HEK293T (cell line): ENCODE measurements at regions not wholly inside any gene's neighbourhood (a gene's known extent, or its start where the extent isn't known, plus 50 kb on each side); places are given as distances from the start of the nearest gene placed in this dataset.

Experiments used
- CTCF ChIA-PET: fragments of 350-600 bp; formaldehyde crosslinking; extraction: SDS; loops from one replicate; lab custom pipeline; 2021; ENCODE audit warnings: antibody characterized with exemption, inconsistent platforms; lab: Yijun Ruan, JAX
- POLR2A ChIA-PET: fragments of 350-600 bp; formaldehyde crosslinking; extraction: SDS; loops from one replicate; lab custom pipeline; 2020; ENCODE audit warnings: antibody characterized with exemption, inconsistent platforms; lab: Yijun Ruan, JAX
- DNase-seq: peaks from one replicate; pipeline ENCODE4 v3.0.0; 2012; ENCODE audit warnings: mixed read lengths; ENCODE audit errors: extremely low spot score
- ARNT ChIP-seq: fragments of 450-650 bp; IDR thresholded peaks from 2 replicates; pipeline ENCODE4 v1.6.1; 2017; ENCODE audit warnings: mild to moderate bottlenecking
- BHLHE40 ChIP-seq: fragments of 450-650 bp; IDR thresholded peaks from 2 replicates; pipeline ENCODE4 v1.6.1; 2016; ENCODE audit warnings: mild to moderate bottlenecking, moderate library complexity, borderline replicate concordance
- CTBP1 ChIP-seq: fragments of 450-650 bp; IDR thresholded peaks from 2 replicates; pipeline ENCODE4 v1.6.1; 2016; ENCODE audit warnings: borderline replicate concordance
- ELF4 ChIP-seq: fragments of 450-650 bp; IDR thresholded peaks from 2 replicates; pipeline ENCODE4 v1.6.1; 2017; ENCODE audit warnings: antibody characterized with exemption
- FOXA1 ChIP-seq: fragments of 450-650 bp; IDR thresholded peaks from 2 replicates; pipeline ENCODE4 v1.6.1; 2016; ENCODE audit warnings: mild to moderate bottlenecking
- FOXK2 ChIP-seq: fragments of 450-650 bp; IDR thresholded peaks from 2 replicates; pipeline ENCODE4 v1.6.1; 2016; ENCODE audit warnings: mild to moderate bottlenecking
- FOXM1 ChIP-seq: fragments of 450-650 bp; IDR thresholded peaks from 2 replicates; pipeline ENCODE4 v1.6.1; 2017; ENCODE audit warnings: mild to moderate bottlenecking, borderline replicate concordance
- HDGF ChIP-seq: fragments of 450-650 bp; IDR thresholded peaks from 2 replicates; pipeline ENCODE4 v1.6.1; 2017; ENCODE audit warnings: antibody characterized with exemption, borderline replicate concordance
- L3MBTL2 ChIP-seq: fragments of 450-650 bp; conservative IDR thresholded peaks from 2 replicates; pipeline ENCODE4 v1.6.1; 2016; ENCODE audit warnings: mild to moderate bottlenecking
- LEF1 ChIP-seq: fragments of 450-650 bp; IDR thresholded peaks from 2 replicates; pipeline ENCODE4 v1.6.1; 2017; ENCODE audit warnings: mild to moderate bottlenecking, borderline replicate concordance
- NFRKB ChIP-seq: fragments of 450-650 bp; IDR thresholded peaks from 2 replicates; pipeline ENCODE4 v1.6.1; 2016; ENCODE audit warnings: mild to moderate bottlenecking, moderate library complexity
- SP1 ChIP-seq: fragments of 450-650 bp; IDR thresholded peaks from 2 replicates; pipeline ENCODE4 v1.6.1; 2017
- SUZ12 ChIP-seq: fragments of 450-650 bp; IDR thresholded peaks from 2 replicates; pipeline ENCODE4 v1.6.1; 2016; ENCODE audit warnings: mild to moderate bottlenecking
- TARDBP ChIP-seq: fragments of 450-650 bp; IDR thresholded peaks from 2 replicates; pipeline ENCODE4 v1.6.1; 2016
- ZNF384 ChIP-seq: fragments of 450-650 bp; IDR thresholded peaks from 2 replicates; pipeline ENCODE4 v1.6.1; 2016
- TF ChIP-seq, protein P1 (sequence below): fragments of 450-650 bp; IDR thresholded peaks from 2 replicates; pipeline ENCODE4 v1.6.1; 2016

DNA sequence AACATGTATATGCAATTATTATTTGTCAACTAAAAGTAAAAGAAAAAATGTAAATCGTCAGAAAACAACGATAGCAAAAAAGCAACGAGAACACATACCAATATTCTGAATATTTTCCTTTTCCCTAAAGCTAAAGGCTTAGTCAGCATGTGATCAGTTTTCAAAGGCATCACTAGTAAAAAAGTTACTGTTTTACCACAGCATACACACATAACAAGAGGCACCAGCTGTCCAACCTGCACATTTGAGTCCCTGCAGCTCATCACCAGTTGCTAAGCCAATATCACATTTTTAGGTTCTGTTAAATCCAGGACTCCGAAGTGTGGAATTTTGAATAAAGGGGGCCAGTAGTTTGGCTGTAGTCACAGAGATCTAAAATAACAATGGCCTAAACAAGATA lies 203.8 kb downstream of the ADGRA3 start:
- DNase-seq = no peak
- TF ChIP-seq FOXM1 = no peak
- TF ChIP-seq, protein P1, sequence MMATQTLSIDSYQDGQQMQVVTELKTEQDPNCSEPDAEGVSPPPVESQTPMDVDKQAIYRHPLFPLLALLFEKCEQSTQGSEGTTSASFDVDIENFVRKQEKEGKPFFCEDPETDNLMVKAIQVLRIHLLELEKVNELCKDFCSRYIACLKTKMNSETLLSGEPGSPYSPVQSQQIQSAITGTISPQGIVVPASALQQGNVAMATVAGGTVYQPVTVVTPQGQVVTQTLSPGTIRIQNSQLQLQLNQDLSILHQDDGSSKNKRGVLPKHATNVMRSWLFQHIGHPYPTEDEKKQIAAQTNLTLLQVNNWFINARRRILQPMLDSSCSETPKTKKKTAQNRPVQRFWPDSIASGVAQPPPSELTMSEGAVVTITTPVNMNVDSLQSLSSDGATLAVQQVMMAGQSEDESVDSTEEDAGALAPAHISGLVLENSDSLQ = no peak
- TF ChIP-seq SUZ12 = no peak
- TF ChIP-seq FOXK2 = no peak
- TF ChIP-seq BHLHE40 = no peak
- TF ChIP-seq NFRKB = no peak
- no peak for TF ChIP-seq LEF1
- TF ChIP-seq ELF4 = no peak
- POLR2A ChIA-PET = no interaction called here
- CTCF ChIA-PET = interaction anchor here (0.6 kb wide), 1 partner anchor 245 kb away, joined by 4 read pairs; no protein-coding TSS in a partner anchor

DNA sequence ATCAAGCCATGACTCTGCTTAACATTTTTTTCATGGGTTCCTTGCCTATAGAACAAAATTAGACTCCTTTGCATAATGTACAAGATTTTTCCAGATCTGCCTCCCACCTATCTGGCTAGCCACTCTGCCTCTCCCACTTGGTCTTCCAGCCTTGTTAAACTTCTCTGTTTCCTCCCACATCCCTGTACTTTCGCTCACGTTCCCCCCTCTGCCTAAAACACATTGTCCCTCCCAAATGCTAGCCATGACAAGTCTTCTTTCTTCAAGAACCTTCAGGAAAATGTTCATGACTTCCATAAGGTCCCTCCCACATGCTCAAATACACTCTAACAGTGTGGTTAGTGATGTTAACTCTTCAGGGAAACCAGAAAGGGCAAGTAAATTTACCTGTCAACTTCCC lies 214.6 kb downstream of the ADGRA3 start:
- CTCF ChIA-PET = interaction anchor here (0.6 kb wide), 1 partner anchor 832 kb away, joined by 4 read pairs; no protein-coding TSS in a partner anchor
- TF ChIP-seq ZNF384 = no peak
- POLR2A ChIA-PET = no interaction called here
- no peak for DNase-seq

DNA sequence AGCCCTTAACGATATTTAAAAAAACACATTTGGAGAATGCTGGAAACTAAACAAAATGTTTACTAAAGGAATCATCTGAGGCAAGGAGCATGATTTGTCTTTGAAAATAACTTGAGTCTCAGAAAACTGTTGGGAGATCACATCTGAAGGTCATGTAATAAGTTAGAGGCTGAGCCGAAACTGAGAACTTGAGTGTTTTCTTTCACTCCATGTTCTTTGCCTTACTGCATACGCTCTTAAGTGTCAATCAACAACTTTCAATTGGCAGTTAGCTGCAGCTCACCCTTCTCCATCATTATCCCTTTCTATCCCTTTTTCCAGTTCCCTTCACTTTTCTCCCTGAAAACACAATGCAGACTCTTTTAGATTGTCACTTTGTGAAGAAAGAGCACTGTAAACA lies 216.2 kb downstream of the ADGRA3 start:
- ChIA-PET POLR2A (no interaction called here), CTCF (no interaction called here)
- no peak for TF ChIP-seq ELF4
- TF ChIP-seq ZNF384 = no peak
- no peak for TF ChIP-seq NFRKB
- TF ChIP-seq ARNT = no peak
- no peak for TF ChIP-seq LEF1
- no peak for TF ChIP-seq FOXM1
- TF ChIP-seq SP1 = no peak
- no peak for TF ChIP-seq BHLHE40
- TF ChIP-seq TARDBP = no peak
- TF ChIP-seq CTBP1 = no peak
- no peak for DNase-seq

DNA sequence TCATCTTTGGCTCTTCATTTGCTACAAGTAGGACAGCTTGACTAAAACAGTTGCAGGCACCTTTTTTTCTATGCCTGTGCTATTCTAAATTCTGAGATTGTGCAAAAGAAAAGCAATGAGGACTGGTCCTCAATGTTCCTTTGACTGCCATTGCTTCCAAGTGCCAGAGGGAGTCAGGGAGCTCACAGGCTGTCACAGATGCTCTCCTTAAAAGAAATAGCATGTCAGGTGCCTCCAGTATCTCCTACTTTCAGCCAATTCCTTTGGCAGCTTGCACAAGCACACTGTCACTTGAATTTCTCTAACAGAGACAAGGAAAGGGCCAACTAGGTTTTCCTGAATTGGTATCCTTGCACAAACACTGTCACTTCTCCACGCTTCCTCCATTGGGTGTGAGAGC lies 228.2 kb downstream of the ADGRA3 start:
- CTCF ChIA-PET = no interaction called here
- DNase-seq = no peak
- TF ChIP-seq FOXA1 = no peak
- POLR2A ChIA-PET = no interaction called here

DNA sequence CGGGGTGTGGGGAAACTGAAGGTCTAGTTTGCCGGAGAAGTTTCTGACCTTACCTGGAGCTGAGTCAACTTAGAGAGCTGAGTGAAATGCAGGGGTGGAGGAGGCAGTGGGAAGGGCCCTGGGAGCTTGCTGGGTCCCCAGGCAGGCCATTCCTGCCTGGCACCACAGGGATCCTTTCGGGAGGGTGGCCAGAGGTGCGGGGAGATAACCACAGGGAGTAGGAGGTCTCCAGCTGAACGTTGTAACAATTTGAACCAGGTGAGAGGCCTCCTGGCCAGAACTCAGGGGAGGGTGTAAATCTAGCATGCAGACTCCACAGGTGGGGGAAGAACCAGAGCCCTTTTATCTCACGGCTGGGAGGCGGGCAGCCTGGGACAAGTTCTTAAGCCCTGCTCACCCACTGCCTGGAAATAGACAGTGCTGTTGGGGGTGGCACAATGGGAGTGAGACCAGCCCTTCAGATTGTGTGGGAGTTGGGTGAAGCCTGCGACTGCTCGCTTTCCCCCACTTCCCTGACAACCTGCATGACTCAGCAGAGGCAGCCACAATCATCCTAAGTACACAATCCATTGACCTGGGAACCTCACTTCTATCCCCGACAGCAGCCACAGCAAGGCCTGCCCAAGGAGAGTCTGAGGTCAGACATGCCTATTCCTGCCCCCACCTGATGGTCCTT lies 247.4 kb downstream of the ADGRA3 start:
- CTCF ChIA-PET = no interaction called here
- POLR2A ChIA-PET = no interaction called here

DNA sequence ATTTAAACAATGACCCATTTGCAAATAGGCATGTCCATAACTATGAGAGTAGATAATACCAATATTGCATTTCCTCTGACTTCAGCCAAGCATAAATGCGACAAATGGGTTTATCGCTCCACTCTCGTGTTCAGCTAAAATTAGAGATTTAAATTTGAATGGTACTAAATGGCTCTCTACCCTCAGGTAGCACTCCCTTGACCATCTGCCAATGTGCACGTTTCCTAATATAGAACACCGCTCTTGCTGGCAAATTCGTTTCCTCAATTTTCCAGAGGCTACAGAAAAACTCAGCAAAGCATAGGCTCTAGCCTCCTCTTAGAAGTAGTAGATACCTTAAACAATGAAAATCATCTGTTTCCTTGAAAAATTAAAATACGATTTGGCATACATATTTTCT lies 251.6 kb downstream of the ADGRA3 start:
- TF ChIP-seq SUZ12 = no peak
- TF ChIP-seq FOXA1 = no peak
- TF ChIP-seq LEF1 = no peak
- TF ChIP-seq, protein P1 = no peak
- no peak for TF ChIP-seq ZNF384
- no peak for TF ChIP-seq BHLHE40
- no peak for TF ChIP-seq ELF4
- TF ChIP-seq HDGF = no peak
- TF ChIP-seq ARNT = no peak
- no peak for TF ChIP-seq L3MBTL2
- TF ChIP-seq NFRKB = no peak
- ChIA-PET POLR2A (no interaction called here), CTCF (no interaction called here)
- no peak for DNase-seq

More for the DNA sequence above, 247.4 kb downstream of the ADGRA3 start:
- DNase-seq = no peak
- no peak for TF ChIP-seq ARNT
- TF ChIP-seq BHLHE40 = no peak
- no peak for TF ChIP-seq FOXM1
- no peak for TF ChIP-seq L3MBTL2
- no peak for TF ChIP-seq TARDBP
- no peak for TF ChIP-seq SP1
- TF ChIP-seq ZNF384 = no peak
- TF ChIP-seq CTBP1 = no peak
- TF ChIP-seq ELF4 = no peak
- TF ChIP-seq SUZ12 = no peak
- TF ChIP-seq, protein P1 = no peak
- no peak for TF ChIP-seq LEF1
- TF ChIP-seq NFRKB = no peak
- TF ChIP-seq FOXA1 = no peak
- no peak for TF ChIP-seq FOXK2
- TF ChIP-seq HDGF = no peak

DNA sequence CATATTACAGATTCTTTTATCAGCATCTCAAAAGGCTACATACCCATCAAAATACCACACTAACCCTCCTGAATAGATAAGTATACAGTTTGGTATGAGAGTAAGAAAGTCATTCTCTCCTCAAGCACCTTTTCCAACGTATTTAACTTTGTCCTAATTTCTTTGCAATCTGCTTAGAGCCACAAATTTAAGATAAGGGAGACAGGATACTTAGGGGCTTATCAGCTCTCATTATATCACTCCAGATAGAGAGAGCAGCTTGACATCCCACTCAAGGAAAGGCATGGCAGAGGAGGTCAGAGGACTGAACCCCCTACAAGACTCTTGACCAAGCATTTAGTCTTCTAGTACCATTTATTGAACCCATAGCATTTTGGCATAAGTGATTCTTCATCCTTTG lies 262.4 kb downstream of the ADGRA3 start:
- TF ChIP-seq ZNF384 (no peak), FOXM1 (no peak), BHLHE40 (no peak), L3MBTL2 (no peak)
- CTCF ChIA-PET = no interaction called here
- no peak for DNase-seq
- POLR2A ChIA-PET = no interaction called here
